ENCODE measurements at regions not wholly inside any gene's neighbourhood (a gene's known extent, or its start where the extent isn't known, plus 50 kb on each side); places are given as distances from the start of the nearest gene placed in this dataset.
"Not testable (repeated sequence)": the region's sequence is repeated elsewhere in the genome, so short reads cannot be mapped to it uniquely, and the experiment has no call there.

DNA sequence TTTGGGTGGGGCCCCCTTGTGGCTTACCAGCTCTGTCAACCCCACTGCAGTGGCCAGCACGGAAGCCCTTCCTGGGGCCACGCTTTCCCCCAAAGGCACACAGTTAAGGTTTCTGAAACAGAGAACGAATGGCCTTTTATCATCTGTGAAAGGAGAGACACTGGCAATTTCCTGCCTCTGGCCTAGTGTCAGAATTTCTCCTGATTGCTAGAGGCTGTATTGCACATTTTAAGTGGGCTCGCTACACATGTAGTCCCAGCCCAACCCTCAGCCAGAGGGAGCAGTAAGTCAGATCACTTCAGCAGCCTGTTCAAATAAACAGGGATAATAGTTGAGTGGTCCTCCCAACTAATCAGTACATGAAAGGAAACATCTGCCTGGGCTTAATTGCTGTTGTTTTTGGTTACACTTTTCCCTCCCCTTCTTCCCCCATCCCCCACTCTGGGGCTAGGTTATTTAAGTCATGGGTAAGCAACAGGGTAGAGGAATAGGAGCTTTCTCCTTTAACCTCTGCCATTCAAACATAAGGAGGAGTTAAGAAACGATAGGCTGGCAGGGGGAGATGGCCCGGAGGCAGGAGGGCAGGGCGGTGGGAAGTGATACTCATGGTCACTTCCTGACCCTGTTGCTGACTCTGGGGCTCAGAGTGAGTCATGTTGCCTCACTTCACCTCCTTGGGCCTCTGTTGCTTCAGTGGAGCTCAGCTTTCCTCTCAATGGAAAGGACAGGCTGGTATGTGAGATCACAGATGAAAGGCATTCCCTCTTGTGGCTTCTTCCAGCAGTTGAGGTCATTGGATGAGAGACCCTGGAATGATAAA lies 89.3 kb upstream of the IKBKE start:
- not testable (repeated sequence) for H2AFZ ChIP-seq (ENCODE audit: low read length); H3K4me2 ChIP-seq (ENCODE audit: extremely low read depth, insufficient read depth, low read length); H3K27me3 ChIP-seq (ENCODE audit: control insufficient read depth, insufficient read depth, low read length); H3K4me3 ChIP-seq (replicated peaks in 1 of 4; ENCODE audit: control extremely low read depth in 1 of 4, insufficient read depth in 1 of 4, low read depth in 3 of 4, low read length in 4 of 4); H4K20me1 ChIP-seq (ENCODE audit: control insufficient read depth, extremely low read depth, insufficient read depth, low read length); H3K27ac ChIP-seq (ENCODE audit: insufficient read depth, low read length); H3K9ac ChIP-seq (ENCODE audit: insufficient read depth, low read length); H3K36me3 ChIP-seq (ENCODE audit: control insufficient read depth, insufficient read depth, low read length); H3K79me2 ChIP-seq (ENCODE audit: control insufficient read depth, insufficient read depth, low read length); H3K4me1 ChIP-seq (ENCODE audit: control insufficient read depth, extremely low read depth, insufficient read depth, low read length); H3K9me3 ChIP-seq (ENCODE audit: control insufficient read depth, insufficient read depth, low read depth, low read length)
- peak; percentile 41 to 66 for DNase-seq (ENCODE audit: low read depth in 2 of 2)

DNA sequence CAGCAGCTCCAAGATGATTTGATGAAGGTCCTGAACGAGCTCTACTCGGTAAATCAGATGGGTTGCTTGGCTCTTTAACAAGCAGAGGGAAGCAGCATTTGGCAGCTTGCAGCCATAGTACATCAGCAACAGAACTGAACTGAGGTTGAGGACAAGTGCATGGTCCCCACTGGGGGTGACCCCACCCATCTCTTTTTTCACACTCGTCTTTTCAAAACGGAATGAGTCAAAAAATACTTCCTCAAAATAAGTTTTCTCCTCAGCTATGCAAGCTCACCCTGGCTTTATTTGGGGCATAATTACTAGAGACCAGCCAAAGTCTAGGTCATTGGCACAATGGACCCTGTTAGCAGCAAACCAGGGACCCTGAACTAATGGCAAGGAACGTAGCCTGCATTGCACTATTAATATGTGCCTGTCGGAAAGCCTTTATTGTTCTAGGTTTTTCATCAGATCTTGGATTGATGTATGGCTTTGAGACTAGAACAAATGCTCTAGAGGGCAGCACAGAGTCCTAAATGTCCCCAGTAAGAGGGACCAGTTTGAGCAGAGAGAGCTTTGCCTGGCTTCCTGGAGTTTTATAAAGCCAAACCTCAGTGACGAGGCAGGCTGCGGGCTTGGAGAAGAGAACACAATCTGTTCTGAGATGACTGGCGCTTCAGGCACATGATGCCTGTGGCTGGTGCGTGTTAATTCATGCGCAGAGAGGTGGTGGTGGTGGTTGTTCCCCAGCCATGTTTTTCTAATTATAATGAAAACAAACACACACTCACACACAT lies 86.1 kb upstream of the IKBKE start:
- H3K4me3 ChIP-seq (replicated peaks in 1 of 4; ENCODE audit: control extremely low read depth in 1 of 4, insufficient read depth in 1 of 4, low read depth in 3 of 4, low read length in 4 of 4); H3K4me1 ChIP-seq (ENCODE audit: control insufficient read depth, extremely low read depth, insufficient read depth, low read length); H4K20me1 ChIP-seq (ENCODE audit: control insufficient read depth, extremely low read depth, insufficient read depth, low read length); H3K36me3 ChIP-seq (ENCODE audit: control insufficient read depth, insufficient read depth, low read length); H3K9me3 ChIP-seq (ENCODE audit: control insufficient read depth, insufficient read depth, low read depth, low read length); H3K27ac ChIP-seq (ENCODE audit: insufficient read depth, low read length); H3K9ac ChIP-seq (ENCODE audit: insufficient read depth, low read length); H3K79me2 ChIP-seq (ENCODE audit: control insufficient read depth, insufficient read depth, low read length); H3K27me3 ChIP-seq (ENCODE audit: control insufficient read depth, insufficient read depth, low read length); H2AFZ ChIP-seq (ENCODE audit: low read length); H3K4me2 ChIP-seq (ENCODE audit: extremely low read depth, insufficient read depth, low read length): not testable (repeated sequence)
- TF ChIP-seq, protein P1, sequence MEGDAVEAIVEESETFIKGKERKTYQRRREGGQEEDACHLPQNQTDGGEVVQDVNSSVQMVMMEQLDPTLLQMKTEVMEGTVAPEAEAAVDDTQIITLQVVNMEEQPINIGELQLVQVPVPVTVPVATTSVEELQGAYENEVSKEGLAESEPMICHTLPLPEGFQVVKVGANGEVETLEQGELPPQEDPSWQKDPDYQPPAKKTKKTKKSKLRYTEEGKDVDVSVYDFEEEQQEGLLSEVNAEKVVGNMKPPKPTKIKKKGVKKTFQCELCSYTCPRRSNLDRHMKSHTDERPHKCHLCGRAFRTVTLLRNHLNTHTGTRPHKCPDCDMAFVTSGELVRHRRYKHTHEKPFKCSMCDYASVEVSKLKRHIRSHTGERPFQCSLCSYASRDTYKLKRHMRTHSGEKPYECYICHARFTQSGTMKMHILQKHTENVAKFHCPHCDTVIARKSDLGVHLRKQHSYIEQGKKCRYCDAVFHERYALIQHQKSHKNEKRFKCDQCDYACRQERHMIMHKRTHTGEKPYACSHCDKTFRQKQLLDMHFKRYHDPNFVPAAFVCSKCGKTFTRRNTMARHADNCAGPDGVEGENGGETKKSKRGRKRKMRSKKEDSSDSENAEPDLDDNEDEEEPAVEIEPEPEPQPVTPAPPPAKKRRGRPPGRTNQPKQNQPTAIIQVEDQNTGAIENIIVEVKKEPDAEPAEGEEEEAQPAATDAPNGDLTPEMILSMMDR (conservative IDR thresholded peaks at IDR 0.05 in 1 of 2, IDR thresholded peaks at IDR 0.05 in 1 of 2; ENCODE audit: low read depth in 1 of 2, low read length in 2 of 2) = peak; percentile 7 to 21
- DNase-seq (ENCODE audit: low read depth in 2 of 2) = peak; percentile 35 to 45

DNA sequence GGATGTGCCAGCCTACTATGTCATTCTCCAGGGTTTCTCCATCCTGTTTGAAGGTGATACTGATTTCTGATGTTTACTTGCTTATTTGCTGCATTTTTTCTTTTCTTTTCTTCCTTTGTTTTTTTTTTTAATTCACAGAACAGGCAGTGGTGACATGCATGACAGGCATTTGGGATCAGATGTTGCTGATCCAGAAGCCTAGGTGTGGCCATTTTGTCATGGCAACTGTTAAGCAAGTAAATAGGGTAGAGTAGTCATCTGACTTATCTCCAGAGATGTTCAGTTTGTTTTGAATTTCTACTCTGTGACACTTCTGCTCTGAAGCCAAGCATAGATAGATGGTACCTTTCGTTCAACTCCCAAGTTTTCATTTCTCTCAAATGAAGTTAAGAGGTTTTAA lies 85.4 kb upstream of the IKBKE start:
- not testable (repeated sequence) for H3K27me3 ChIP-seq (ENCODE audit: control insufficient read depth, insufficient read depth, low read length); H3K9ac ChIP-seq (ENCODE audit: insufficient read depth, low read length); H2AFZ ChIP-seq (ENCODE audit: low read length); H4K20me1 ChIP-seq (ENCODE audit: control insufficient read depth, extremely low read depth, insufficient read depth, low read length); H3K27ac ChIP-seq (ENCODE audit: insufficient read depth, low read length); H3K4me2 ChIP-seq (ENCODE audit: extremely low read depth, insufficient read depth, low read length); H3K4me3 ChIP-seq (replicated peaks in 1 of 4; ENCODE audit: control extremely low read depth in 1 of 4, insufficient read depth in 1 of 4, low read depth in 3 of 4, low read length in 4 of 4); H3K9me3 ChIP-seq (ENCODE audit: control insufficient read depth, insufficient read depth, low read depth, low read length); H3K79me2 ChIP-seq (ENCODE audit: control insufficient read depth, insufficient read depth, low read length); H3K36me3 ChIP-seq (ENCODE audit: control insufficient read depth, insufficient read depth, low read length); DNase-seq (ENCODE audit: low read depth in 2 of 2); H3K4me1 ChIP-seq (ENCODE audit: control insufficient read depth, extremely low read depth, insufficient read depth, low read length)

DNA sequence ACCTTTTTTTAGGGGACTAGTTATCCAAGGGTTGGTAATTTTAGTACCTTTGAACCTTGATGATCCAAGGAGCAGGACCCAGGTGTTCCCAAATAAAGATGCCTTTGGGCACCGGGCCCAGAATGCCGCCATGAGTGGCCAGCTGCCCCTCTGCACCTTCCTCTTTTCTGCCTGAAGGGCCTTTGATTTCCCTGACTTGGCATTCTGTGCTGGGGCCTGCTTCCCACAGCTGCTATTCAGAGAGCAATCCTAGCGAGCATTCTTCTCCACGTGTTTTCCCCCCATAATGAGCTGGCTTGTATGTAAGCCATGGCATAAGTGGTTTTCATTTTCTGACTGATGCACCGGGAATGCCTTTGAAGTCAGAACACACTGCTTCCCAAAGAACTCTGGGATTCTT lies 82.6 kb upstream of the IKBKE start:
- H2AFZ ChIP-seq (ENCODE audit: low read length); H3K4me2 ChIP-seq (ENCODE audit: extremely low read depth, insufficient read depth, low read length); H3K79me2 ChIP-seq (ENCODE audit: control insufficient read depth, insufficient read depth, low read length); H3K4me1 ChIP-seq (ENCODE audit: control insufficient read depth, extremely low read depth, insufficient read depth, low read length); H3K4me3 ChIP-seq (replicated peaks in 1 of 4; ENCODE audit: control extremely low read depth in 1 of 4, insufficient read depth in 1 of 4, low read depth in 3 of 4, low read length in 4 of 4); H3K9ac ChIP-seq (ENCODE audit: insufficient read depth, low read length); H3K27ac ChIP-seq (ENCODE audit: insufficient read depth, low read length); H3K27me3 ChIP-seq (ENCODE audit: control insufficient read depth, insufficient read depth, low read length); DNase-seq (ENCODE audit: low read depth in 2 of 2); H4K20me1 ChIP-seq (ENCODE audit: control insufficient read depth, extremely low read depth, insufficient read depth, low read length); H3K36me3 ChIP-seq (ENCODE audit: control insufficient read depth, insufficient read depth, low read length); H3K9me3 ChIP-seq (ENCODE audit: control insufficient read depth, insufficient read depth, low read depth, low read length): not testable (repeated sequence)

DNA sequence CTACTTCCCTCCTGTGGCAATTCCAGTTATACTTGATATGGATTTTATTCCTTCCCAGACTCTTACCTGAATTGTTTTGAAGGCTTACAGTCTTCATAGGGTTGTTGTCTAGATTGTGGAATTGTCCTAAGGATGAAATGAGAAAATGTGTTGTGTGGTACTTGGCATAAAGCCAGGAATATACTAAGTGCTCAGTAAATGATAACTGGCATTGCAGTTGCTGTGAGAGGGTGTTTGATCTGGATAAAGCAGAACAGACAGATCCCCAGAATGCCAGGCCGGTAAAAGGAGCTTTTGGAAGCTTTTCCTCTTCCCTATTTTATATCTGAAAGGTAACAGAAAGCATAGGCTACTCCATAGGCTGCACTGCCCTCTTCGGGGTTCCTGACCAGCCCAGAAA lies 78.4 kb upstream of the IKBKE start:
- H2AFZ ChIP-seq (ENCODE audit: low read length); H3K36me3 ChIP-seq (ENCODE audit: control insufficient read depth, insufficient read depth, low read length); H3K4me1 ChIP-seq (ENCODE audit: control insufficient read depth, extremely low read depth, insufficient read depth, low read length); H3K9ac ChIP-seq (ENCODE audit: insufficient read depth, low read length); H3K79me2 ChIP-seq (ENCODE audit: control insufficient read depth, insufficient read depth, low read length); H3K4me3 ChIP-seq (replicated peaks in 1 of 4; ENCODE audit: control extremely low read depth in 1 of 4, insufficient read depth in 1 of 4, low read depth in 3 of 4, low read length in 4 of 4); DNase-seq (ENCODE audit: low read depth in 2 of 2); H3K27ac ChIP-seq (ENCODE audit: insufficient read depth, low read length); H4K20me1 ChIP-seq (ENCODE audit: control insufficient read depth, extremely low read depth, insufficient read depth, low read length); H3K9me3 ChIP-seq (ENCODE audit: control insufficient read depth, insufficient read depth, low read depth, low read length); H3K4me2 ChIP-seq (ENCODE audit: extremely low read depth, insufficient read depth, low read length); H3K27me3 ChIP-seq (ENCODE audit: control insufficient read depth, insufficient read depth, low read length): not testable (repeated sequence)

DNA sequence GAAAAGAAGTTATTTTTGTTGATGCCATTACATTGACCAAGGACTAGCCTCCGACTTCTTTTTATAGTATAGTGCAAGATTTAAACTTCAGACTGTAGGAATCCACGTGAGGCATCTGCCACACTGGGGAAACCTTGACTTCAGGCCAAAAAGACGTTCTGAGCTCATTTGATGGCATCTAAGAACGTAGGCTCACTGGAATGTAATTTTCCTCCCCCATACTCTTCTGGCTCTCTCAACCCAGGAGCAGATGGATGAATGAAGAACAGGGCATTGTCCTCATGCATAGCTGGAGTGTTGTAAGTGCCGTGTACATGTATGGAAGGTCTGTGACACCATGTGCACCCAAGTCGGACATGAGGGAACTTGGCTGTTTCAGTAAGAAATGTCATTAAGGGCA lies 72.8 kb upstream of the IKBKE start:
- not testable (repeated sequence) for H3K9me3 ChIP-seq (ENCODE audit: control insufficient read depth, insufficient read depth, low read depth, low read length); H3K27me3 ChIP-seq (ENCODE audit: control insufficient read depth, insufficient read depth, low read length); H3K36me3 ChIP-seq (ENCODE audit: control insufficient read depth, insufficient read depth, low read length); DNase-seq (ENCODE audit: low read depth in 2 of 2); H3K4me1 ChIP-seq (ENCODE audit: control insufficient read depth, extremely low read depth, insufficient read depth, low read length); H3K79me2 ChIP-seq (ENCODE audit: control insufficient read depth, insufficient read depth, low read length); H4K20me1 ChIP-seq (ENCODE audit: control insufficient read depth, extremely low read depth, insufficient read depth, low read length); H2AFZ ChIP-seq (ENCODE audit: low read length); H3K27ac ChIP-seq (ENCODE audit: insufficient read depth, low read length); H3K4me3 ChIP-seq (replicated peaks in 1 of 4; ENCODE audit: control extremely low read depth in 1 of 4, insufficient read depth in 1 of 4, low read depth in 3 of 4, low read length in 4 of 4); H3K4me2 ChIP-seq (ENCODE audit: extremely low read depth, insufficient read depth, low read length); H3K9ac ChIP-seq (ENCODE audit: insufficient read depth, low read length)
